ENCODE measurements at regions not wholly inside any gene's neighbourhood (a gene's known extent, or its start where the extent isn't known, plus 50 kb on each side); places are given as distances from the start of the nearest gene placed in this dataset.

DNA sequence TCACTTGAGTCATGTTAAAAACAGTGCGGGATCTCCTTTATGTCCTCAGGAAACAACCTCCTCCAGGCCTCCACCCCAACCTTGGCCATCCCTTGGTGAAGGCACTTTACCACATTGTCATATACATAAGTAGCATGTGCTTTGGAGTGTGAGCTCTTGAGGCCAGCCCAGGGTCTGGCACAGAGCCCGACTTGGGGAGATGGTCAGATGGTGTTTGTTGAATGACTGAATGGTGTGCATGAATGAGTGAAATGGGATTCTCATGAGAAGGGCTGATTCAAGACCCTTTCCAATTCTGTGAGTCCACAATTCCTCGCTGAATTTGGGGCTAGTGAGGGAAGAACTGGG is 52.9 kb upstream of the DLK1 start:
- no peak for TF ChIP-seq CTCF (IDR thresholded peaks at IDR 0.05)
- no peak for TF ChIP-seq POLR2A (IDR thresholded peaks at IDR 0.05)
